ENCODE measurements at regions not wholly inside any gene's neighbourhood (a gene's known extent, or its start where the extent isn't known, plus 50 kb on each side); places are given as distances from the start of the nearest gene placed in this dataset.

- no peaks in the 10 kb centered on the region for H3K27me3 ChIP-seq (ENCODE audit: low read depth, low read length)
- H3K9me3 ChIP-seq (ENCODE audit: control insufficient read depth in 1 of 2, low read length in 2 of 2): no peaks in the 10 kb centered on the region
- no peaks in the 10 kb centered on the region for H3K4me1 ChIP-seq (ENCODE audit: control insufficient read depth in 1 of 2, insufficient read depth in 2 of 2, low read length in 2 of 2)
- H3K4me3 ChIP-seq (ENCODE audit: low read depth in 1 of 2, low read length in 2 of 2): no peak overlapping the region
- no peaks in the 10 kb centered on the region for H3K36me3 ChIP-seq (ENCODE audit: control insufficient read depth in 1 of 2, insufficient read depth in 2 of 2, low read length in 2 of 2)
- H3K27ac ChIP-seq (ENCODE audit: low read length): no peak overlapping the region
These were observed 280.6 kb downstream of the TTLL7 start for GRCh38 chr1:83718338-83718737.

GRCh38 chr1:83717785-83718184, 281.1 kb downstream of the TTLL7 start:
- Histone ChIP-seq H3K9me3 (ENCODE audit: control insufficient read depth in 1 of 2, low read length in 2 of 2) (no peaks in the 10 kb centered on the region), H3K4me1 (ENCODE audit: control insufficient read depth in 1 of 2, insufficient read depth in 2 of 2, low read length in 2 of 2) (no peaks in the 10 kb centered on the region), H3K27me3 (ENCODE audit: low read depth, low read length) (no peaks in the 10 kb centered on the region), H3K27ac (ENCODE audit: low read length) (no peak overlapping the region), H3K4me3 (ENCODE audit: low read depth in 1 of 2, low read length in 2 of 2) (no peak overlapping the region), H3K36me3 (ENCODE audit: control insufficient read depth in 1 of 2, insufficient read depth in 2 of 2, low read length in 2 of 2) (no peaks in the 10 kb centered on the region)

DNA sequence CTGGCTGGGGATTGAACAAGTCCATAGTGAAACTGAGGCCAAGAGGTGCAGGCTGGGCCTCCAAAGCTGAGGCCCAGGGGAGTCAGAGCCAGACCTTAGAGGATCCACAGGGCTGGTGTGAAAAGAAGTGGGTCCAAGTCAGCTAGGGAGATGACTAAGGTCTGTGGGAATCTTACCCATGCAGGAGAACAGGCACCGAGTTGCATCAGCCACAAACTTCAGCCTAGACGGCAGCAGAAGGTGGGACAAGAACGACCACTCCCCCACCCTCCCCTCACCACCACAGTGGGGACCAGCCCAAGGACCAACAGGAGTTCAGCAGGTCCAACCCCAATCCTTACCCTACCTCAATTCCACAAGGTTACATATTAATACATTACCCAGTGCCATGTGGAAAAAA, 282.3 kb downstream of the TTLL7 start:
- Histone ChIP-seq H3K36me3 (ENCODE audit: control insufficient read depth in 1 of 2, insufficient read depth in 2 of 2, low read length in 2 of 2) (no peaks in the 10 kb centered on the region), H3K4me3 (ENCODE audit: low read depth in 1 of 2, low read length in 2 of 2) (no peak overlapping the region), H3K9me3 (ENCODE audit: control insufficient read depth in 1 of 2, low read length in 2 of 2) (peaks cover 0 to 3% of the 10 kb centered on the region in 2 donors), H3K27me3 (ENCODE audit: low read depth, low read length) (no peaks in the 10 kb centered on the region), H3K27ac (ENCODE audit: low read length) (no peak overlapping the region), H3K4me1 (ENCODE audit: control insufficient read depth in 1 of 2, insufficient read depth in 2 of 2, low read length in 2 of 2) (no peaks in the 10 kb centered on the region)

DNA sequence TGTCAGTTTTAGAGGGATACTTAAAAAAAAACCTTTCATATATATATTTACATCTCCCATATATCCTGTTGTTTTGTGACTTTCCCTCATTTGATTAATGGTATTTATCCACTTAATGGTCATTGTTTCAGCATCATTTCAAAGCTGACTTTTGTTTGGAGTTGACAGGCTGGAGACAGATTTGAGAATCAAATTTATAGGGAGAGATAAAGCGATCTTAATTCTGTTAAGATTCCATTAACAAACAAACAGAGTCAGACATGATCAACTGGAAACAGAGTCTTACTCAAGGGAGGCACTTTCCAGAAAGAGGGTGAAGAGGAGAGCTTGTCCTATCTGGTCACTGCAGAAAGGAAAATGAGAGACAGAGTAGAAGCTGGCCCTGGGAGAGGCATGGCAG, 283.4 kb downstream of the TTLL7 start:
- no peak overlapping the region for H3K4me3 ChIP-seq (ENCODE audit: low read depth in 1 of 2, low read length in 2 of 2)
- peaks cover 0 to 3% of the 10 kb centered on the region in 2 donors for H3K9me3 ChIP-seq (ENCODE audit: control insufficient read depth in 1 of 2, low read length in 2 of 2)
- H3K27ac ChIP-seq (ENCODE audit: low read length): no peak overlapping the region
- H3K27me3 ChIP-seq (ENCODE audit: low read depth, low read length): no peaks in the 10 kb centered on the region
- H3K4me1 ChIP-seq (ENCODE audit: control insufficient read depth in 1 of 2, insufficient read depth in 2 of 2, low read length in 2 of 2): no peaks in the 10 kb centered on the region
- H3K36me3 ChIP-seq (ENCODE audit: control insufficient read depth in 1 of 2, insufficient read depth in 2 of 2, low read length in 2 of 2): no peaks in the 10 kb centered on the region

- Histone ChIP-seq H3K4me3 (ENCODE audit: low read depth in 1 of 2, low read length in 2 of 2) (no peak overlapping the region), H3K27me3 (ENCODE audit: low read depth, low read length) (no peaks in the 10 kb centered on the region), H3K36me3 (ENCODE audit: control insufficient read depth in 1 of 2, insufficient read depth in 2 of 2, low read length in 2 of 2) (no peaks in the 10 kb centered on the region), H3K27ac (ENCODE audit: low read length) (no peak overlapping the region), H3K4me1 (ENCODE audit: control insufficient read depth in 1 of 2, insufficient read depth in 2 of 2, low read length in 2 of 2) (no peaks in the 10 kb centered on the region), H3K9me3 (ENCODE audit: control insufficient read depth in 1 of 2, low read length in 2 of 2) (peaks cover 0 to 3% of the 10 kb centered on the region in 2 donors)
These were observed 289.3 kb downstream of the TTLL7 start for GRCh38 chr1:83709662-83710061.

DNA sequence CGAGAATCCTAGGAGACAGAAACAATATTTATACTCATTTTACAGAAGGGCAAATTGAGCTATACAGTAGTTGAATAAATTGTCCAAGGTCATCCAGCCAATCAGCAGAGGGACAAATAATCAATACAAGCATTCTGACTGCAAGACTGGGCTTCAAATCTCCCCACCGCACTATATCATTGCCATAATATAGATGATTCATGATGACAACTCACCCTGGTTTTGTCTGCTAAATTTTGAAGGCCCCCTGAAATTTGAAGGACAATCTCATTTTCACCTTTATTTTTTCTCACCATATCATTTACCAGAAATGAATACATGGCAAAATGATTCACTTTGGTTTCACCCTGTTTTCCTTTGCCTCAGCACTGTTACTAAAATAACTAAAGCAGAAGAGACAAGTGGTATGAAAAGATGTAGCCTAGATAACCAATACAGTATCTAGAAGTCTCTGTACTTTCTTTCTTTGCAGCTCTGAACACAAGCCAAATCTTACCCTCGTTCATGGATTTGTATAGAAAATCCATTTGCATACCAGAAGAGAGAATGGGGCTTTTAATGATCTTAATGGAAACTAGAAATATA, 292.5 kb downstream of the TTLL7 start:
- Histone ChIP-seq H3K4me1 (ENCODE audit: control insufficient read depth in 1 of 2, insufficient read depth in 2 of 2, low read length in 2 of 2) (no peaks in the 10 kb centered on the region), H3K36me3 (ENCODE audit: control insufficient read depth in 1 of 2, insufficient read depth in 2 of 2, low read length in 2 of 2) (no peaks in the 10 kb centered on the region), H3K27me3 (ENCODE audit: low read depth, low read length) (no peaks in the 10 kb centered on the region), H3K4me3 (ENCODE audit: low read depth in 1 of 2, low read length in 2 of 2) (no peak overlapping the region), H3K9me3 (ENCODE audit: control insufficient read depth in 1 of 2, low read length in 2 of 2) (no peaks in the 10 kb centered on the region), H3K27ac (ENCODE audit: low read length) (no peak overlapping the region)

- no peaks in the 10 kb centered on the region for H3K9me3 ChIP-seq (ENCODE audit: control insufficient read depth in 1 of 2, low read length in 2 of 2)
- H3K4me1 ChIP-seq (ENCODE audit: control insufficient read depth in 1 of 2, insufficient read depth in 2 of 2, low read length in 2 of 2): no peaks in the 10 kb centered on the region
- no peak overlapping the region for H3K4me3 ChIP-seq (ENCODE audit: low read depth in 1 of 2, low read length in 2 of 2)
- no peaks in the 10 kb centered on the region for H3K27me3 ChIP-seq (ENCODE audit: low read depth, low read length)
- H3K27ac ChIP-seq (ENCODE audit: low read length): no peak overlapping the region
- H3K36me3 ChIP-seq (ENCODE audit: control insufficient read depth in 1 of 2, insufficient read depth in 2 of 2, low read length in 2 of 2): no peaks in the 10 kb centered on the region
These were observed 293.8 kb downstream of the TTLL7 start for GRCh38 chr1:83705091-83705490.

DNA sequence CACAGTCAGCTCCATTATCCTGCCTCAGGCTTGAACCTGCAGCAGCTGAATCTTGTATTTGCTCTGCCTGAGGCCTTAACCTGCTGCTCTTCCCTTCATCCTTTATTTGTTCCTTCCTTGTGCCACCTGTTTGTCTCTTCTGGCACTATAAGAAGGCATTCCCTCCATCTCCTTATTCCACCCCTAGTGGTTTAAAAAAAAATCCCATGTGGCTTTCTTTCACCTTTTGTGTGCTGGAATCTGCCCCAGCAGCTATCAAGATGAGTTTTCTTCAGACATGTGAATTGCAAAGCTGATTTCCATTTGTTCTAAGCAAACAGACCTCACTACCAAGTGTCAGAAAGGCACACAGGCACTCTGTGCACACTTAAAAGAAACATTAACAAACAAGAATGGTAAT, 294.6 kb downstream of the TTLL7 start:
- Histone ChIP-seq H3K27ac (ENCODE audit: low read length) (no peak overlapping the region), H3K36me3 (ENCODE audit: control insufficient read depth in 1 of 2, insufficient read depth in 2 of 2, low read length in 2 of 2) (no peaks in the 10 kb centered on the region), H3K4me1 (ENCODE audit: control insufficient read depth in 1 of 2, insufficient read depth in 2 of 2, low read length in 2 of 2) (no peaks in the 10 kb centered on the region), H3K4me3 (ENCODE audit: low read depth in 1 of 2, low read length in 2 of 2) (no peak overlapping the region), H3K27me3 (ENCODE audit: low read depth, low read length) (no peaks in the 10 kb centered on the region), H3K9me3 (ENCODE audit: control insufficient read depth in 1 of 2, low read length in 2 of 2) (no peaks in the 10 kb centered on the region)

GRCh38 chr1:83702356-83702755, 296.6 kb downstream of the TTLL7 start:
- Histone ChIP-seq H3K36me3 (ENCODE audit: control insufficient read depth in 1 of 2, insufficient read depth in 2 of 2, low read length in 2 of 2) (no peaks in the 10 kb centered on the region), H3K4me3 (ENCODE audit: low read depth in 1 of 2, low read length in 2 of 2) (no peak overlapping the region), H3K27ac (ENCODE audit: low read length) (no peak overlapping the region), H3K4me1 (ENCODE audit: control insufficient read depth in 1 of 2, insufficient read depth in 2 of 2, low read length in 2 of 2) (no peaks in the 10 kb centered on the region), H3K27me3 (ENCODE audit: low read depth, low read length) (no peaks in the 10 kb centered on the region), H3K9me3 (ENCODE audit: control insufficient read depth in 1 of 2, low read length in 2 of 2) (no peaks in the 10 kb centered on the region)

DNA sequence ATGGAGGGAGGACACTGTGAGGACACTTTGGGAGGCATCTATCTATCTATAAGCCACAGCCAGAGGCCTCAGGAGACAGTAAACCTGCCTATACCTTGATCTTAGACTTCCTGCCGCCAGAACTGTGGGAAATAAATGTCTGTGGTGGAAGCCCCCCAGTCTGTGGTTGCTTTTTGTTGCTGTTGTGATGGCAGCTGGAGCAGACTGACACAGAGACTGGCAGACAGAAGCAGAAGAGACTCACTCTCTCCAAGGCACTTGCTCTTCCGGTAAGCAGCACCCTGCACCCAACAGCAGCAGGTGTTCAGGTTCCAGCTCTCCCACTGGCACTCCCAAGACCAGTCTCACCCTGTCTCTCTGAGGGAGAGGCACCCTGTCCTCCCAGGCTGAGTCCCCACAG, 297.6 kb downstream of the TTLL7 start:
- no peaks in the 10 kb centered on the region for H3K4me1 ChIP-seq (ENCODE audit: control insufficient read depth in 1 of 2, insufficient read depth in 2 of 2, low read length in 2 of 2)
- no peaks in the 10 kb centered on the region for H3K27me3 ChIP-seq (ENCODE audit: low read depth, low read length)
- H3K27ac ChIP-seq (ENCODE audit: low read length): no peak overlapping the region
- no peaks in the 10 kb centered on the region for H3K36me3 ChIP-seq (ENCODE audit: control insufficient read depth in 1 of 2, insufficient read depth in 2 of 2, low read length in 2 of 2)
- H3K9me3 ChIP-seq (ENCODE audit: control insufficient read depth in 1 of 2, low read length in 2 of 2): no peaks in the 10 kb centered on the region
- no peak overlapping the region for H3K4me3 ChIP-seq (ENCODE audit: low read depth in 1 of 2, low read length in 2 of 2)

GRCh38 chr1:83698644-83699043, 300.3 kb downstream of the TTLL7 start:
- Histone ChIP-seq H3K27ac (ENCODE audit: low read length) (no peak overlapping the region), H3K4me1 (ENCODE audit: control insufficient read depth in 1 of 2, insufficient read depth in 2 of 2, low read length in 2 of 2) (no peaks in the 10 kb centered on the region), H3K36me3 (ENCODE audit: control insufficient read depth in 1 of 2, insufficient read depth in 2 of 2, low read length in 2 of 2) (no peaks in the 10 kb centered on the region), H3K9me3 (ENCODE audit: control insufficient read depth in 1 of 2, low read length in 2 of 2) (no peaks in the 10 kb centered on the region), H3K27me3 (ENCODE audit: low read depth, low read length) (no peaks in the 10 kb centered on the region), H3K4me3 (ENCODE audit: low read depth in 1 of 2, low read length in 2 of 2) (no peak overlapping the region)

DNA sequence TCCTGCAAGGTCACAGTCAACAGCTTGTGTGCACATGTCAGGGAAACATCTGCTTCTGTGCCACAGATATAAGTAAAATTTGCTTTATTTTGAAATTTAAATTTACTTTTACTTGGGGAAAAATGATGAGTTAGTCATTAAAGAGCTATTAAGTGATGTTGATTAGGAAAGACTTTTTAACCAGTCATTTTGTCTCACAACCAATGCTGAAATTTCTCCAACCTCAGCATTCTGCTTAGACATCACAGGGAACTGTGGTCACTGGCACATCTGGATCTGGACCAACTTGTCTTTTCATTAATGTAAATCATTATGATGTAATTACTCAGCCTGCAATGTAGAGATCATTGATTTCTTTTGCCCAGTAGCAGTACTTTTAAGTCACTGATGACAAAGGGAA, 301.0 kb downstream of the TTLL7 start:
- H3K27ac ChIP-seq (ENCODE audit: low read length): no peak overlapping the region
- H3K4me3 ChIP-seq (ENCODE audit: low read depth in 1 of 2, low read length in 2 of 2): no peak overlapping the region
- H3K36me3 ChIP-seq (ENCODE audit: control insufficient read depth in 1 of 2, insufficient read depth in 2 of 2, low read length in 2 of 2): no peaks in the 10 kb centered on the region
- no peaks in the 10 kb centered on the region for H3K27me3 ChIP-seq (ENCODE audit: low read depth, low read length)
- H3K9me3 ChIP-seq (ENCODE audit: control insufficient read depth in 1 of 2, low read length in 2 of 2): no peaks in the 10 kb centered on the region
- no peaks in the 10 kb centered on the region for H3K4me1 ChIP-seq (ENCODE audit: control insufficient read depth in 1 of 2, insufficient read depth in 2 of 2, low read length in 2 of 2)
